H9 (cell line): ENCODE measurements at regions not wholly inside any gene's neighbourhood (a gene's known extent, or its start where the extent isn't known, plus 50 kb on each side); places are given as distances from the start of the nearest gene placed in this dataset.

ENCODE experiments used
- DNase-seq: peaks from one replicate; pipeline ENCODE4 v3.0.0-alpha.2; 2017
- H2AFZ ChIP-seq: one replicate; pipeline ENCODE4 v1.6.1; 2013; ENCODE audit warnings: mild to moderate bottlenecking, low read length, control low read depth, moderate library complexity
- H2AK5ac ChIP-seq: 2 replicates; pipeline ENCODE4 v1.6.1; 2013; ENCODE audit warnings: low read length, control low read depth, mixed read lengths; ENCODE audit not compliant: insufficient read length
- H2BK120ac ChIP-seq: one replicate; pipeline ENCODE4 v1.6.1; 2013; ENCODE audit warnings: low read depth, mild to moderate bottlenecking, low read length, control low read depth, inconsistent platforms; ENCODE audit not compliant: poor library complexity, severe bottlenecking
- H2BK12ac ChIP-seq: 2 replicates; pipeline ENCODE4 v1.6.1; 2013; ENCODE audit warnings: low read length, control low read depth, mixed read lengths, low read depth; ENCODE audit not compliant: insufficient read length
- H2BK15ac ChIP-seq: 2 replicates; pipeline ENCODE4 v1.6.1; 2013; ENCODE audit warnings: low read depth, low read length, control low read depth
- H2BK20ac ChIP-seq: one replicate; pipeline ENCODE4 v1.6.1; 2013; ENCODE audit warnings: low read depth, mild to moderate bottlenecking, low read length, control low read depth, inconsistent platforms; ENCODE audit not compliant: poor library complexity, severe bottlenecking
- H2BK5ac ChIP-seq: 2 replicates; pipeline ENCODE4 v1.6.1; 2013; ENCODE audit warnings: low read length, control low read depth, mixed read lengths; ENCODE audit not compliant: insufficient read length
- H3K14ac ChIP-seq: 2 replicates; pipeline ENCODE4 v1.6.1; 2013; ENCODE audit warnings: low read length, control low read depth; ENCODE audit not compliant: insufficient read depth
- H3K18ac ChIP-seq: 2 replicates; pipeline ENCODE4 v1.6.1; 2013; ENCODE audit warnings: low read depth, mild to moderate bottlenecking, mixed read lengths, low read length, control low read depth; ENCODE audit not compliant: insufficient read length
- H3K23ac ChIP-seq: 2 replicates; pipeline ENCODE4 v1.6.1; 2013; ENCODE audit warnings: low read length, control low read depth, mixed read lengths, low read depth; ENCODE audit not compliant: insufficient read length
- H3K23me2 ChIP-seq: 2 replicates; pipeline ENCODE4 v1.6.1; 2013; ENCODE audit warnings: low read depth, mild to moderate bottlenecking, mixed read lengths, low read length, control low read depth; ENCODE audit not compliant: insufficient read length, poor library complexity, severe bottlenecking
- H3K27ac ChIP-seq: 2 replicates; pipeline ENCODE4 v1.5.1; 2013; ENCODE audit warnings: low read length, control low read depth, mixed read lengths, low read depth; ENCODE audit not compliant: insufficient read length
- H3K27me3 ChIP-seq: 2 replicates; pipeline ENCODE4 v1.6.1; 2013; ENCODE audit warnings: low read length, control low read depth, inconsistent platforms; ENCODE audit not compliant: insufficient read depth
- H3K4ac ChIP-seq: 2 replicates; pipeline ENCODE4 v1.6.1; 2013; ENCODE audit warnings: low read depth, mild to moderate bottlenecking, control low read depth, inconsistent platforms, low read length, moderate library complexity
- H3K4me1 ChIP-seq: 2 replicates; pipeline ENCODE4 v1.6.1; 2013; ENCODE audit warnings: low read length, control low read depth, inconsistent platforms; ENCODE audit not compliant: insufficient read depth
- H3K4me2 ChIP-seq: 2 replicates; pipeline ENCODE4 v1.6.1; 2013; ENCODE audit warnings: low read length, control low read depth, mixed read lengths; ENCODE audit not compliant: insufficient read length, insufficient read depth
- H3K56ac ChIP-seq: 2 replicates; pipeline ENCODE4 v1.6.1; 2013; ENCODE audit warnings: low read depth, mild to moderate bottlenecking, mixed read lengths, low read length, control low read depth; ENCODE audit not compliant: insufficient read length
- H3K79me1 ChIP-seq: 2 replicates; pipeline ENCODE4 v1.6.1; 2013; ENCODE audit warnings: low read depth, mild to moderate bottlenecking, moderate library complexity, low read length, control low read depth, inconsistent platforms; ENCODE audit not compliant: insufficient read depth, poor library complexity, severe bottlenecking
- H3K79me2 ChIP-seq: 2 replicates; pipeline ENCODE4 v1.6.1; 2013; ENCODE audit warnings: low read length, control low read depth, inconsistent platforms; ENCODE audit not compliant: insufficient read depth
- H3K9ac ChIP-seq: 2 replicates; pipeline ENCODE4 v1.6.1; 2013; ENCODE audit warnings: low read length, control low read depth, mixed read lengths; ENCODE audit not compliant: insufficient read length; ENCODE audit errors: extremely low read depth
- H3K9me3 ChIP-seq: one replicate; pipeline ENCODE4 v1.6.1; 2013; ENCODE audit warnings: low read depth, low read length, inconsistent platforms; ENCODE audit not compliant: control insufficient read depth
- H3T11ph ChIP-seq: one replicate; pipeline ENCODE4 v1.6.1; 2013; ENCODE audit warnings: mild to moderate bottlenecking, low read length, control low read depth, inconsistent platforms
- H4K20me1 ChIP-seq: one replicate; pipeline ENCODE4 v1.6.1; 2013; ENCODE audit not compliant: control insufficient read depth, insufficient read length, insufficient read depth
- H4K5ac ChIP-seq: 2 replicates; pipeline ENCODE4 v1.6.1; 2013; ENCODE audit warnings: low read depth, mild to moderate bottlenecking, mixed read lengths, low read length, control low read depth; ENCODE audit not compliant: insufficient read length
- H4K8ac ChIP-seq: replicated peaks from 2 replicates; pipeline ENCODE4 v1.6.1; 2013; ENCODE audit warnings: low read length, control low read depth, mixed read lengths, low read depth; ENCODE audit not compliant: insufficient read length
- H4K91ac ChIP-seq: 2 replicates; pipeline ENCODE4 v1.6.1; 2013; ENCODE audit warnings: low read depth, mild to moderate bottlenecking, moderate library complexity, mixed read lengths, low read length, control low read depth; ENCODE audit not compliant: insufficient read length
- H3K27ac Mint-ChIP-seq, 3 experiments: 2 replicates in 2 of 3; 3 replicates in 1 of 3; pipeline ENCODE4 v1.8.0; 2020 to 2021; ENCODE audit warnings: mixed read lengths in 3 of 3, mild to moderate bottlenecking in 1 of 3, moderate library complexity in 1 of 3
- H3K27me3 Mint-ChIP-seq: 2 replicates; pipeline ENCODE4 v1.8.0; 2021; ENCODE audit warnings: low read depth, mild to moderate bottlenecking, moderate library complexity, mixed read lengths
- H3K36me3 Mint-ChIP-seq, 3 experiments: 2 replicates in 2 of 3; 3 replicates in 1 of 3; pipeline ENCODE4 v1.8.0; 2020 to 2021; ENCODE audit warnings: low read depth in 3 of 3, mixed read lengths in 3 of 3; ENCODE audit not compliant: insufficient read depth in 1 of 3
- H3K4me1 Mint-ChIP-seq, 2 experiments: 2 replicates each; pipeline ENCODE4 v1.8.0; 2020; ENCODE audit warnings: mixed read lengths in 2 of 2
- H3K4me3 Mint-ChIP-seq, 2 experiments: 2 replicates in 1 of 2; 3 replicates in 1 of 2; pipeline ENCODE4 v1.8.0; 2020 to 2021; ENCODE audit warnings: mild to moderate bottlenecking in 2 of 2, mixed read lengths in 2 of 2, moderate library complexity in 1 of 2
- H3K9me3 Mint-ChIP-seq, 2 experiments: 2 replicates in 1 of 2; 3 replicates in 1 of 2; pipeline ENCODE4 v1.8.0; 2020; ENCODE audit warnings: mild to moderate bottlenecking in 2 of 2, mixed read lengths in 2 of 2, moderate library complexity in 1 of 2
- CTCF ChIP-seq: fragments of 200-600 bp; sonication (generic); conservative IDR thresholded peaks from 3 replicates; pipeline ENCODE4 v1.8.0; 2021; ENCODE audit warnings: antibody characterized with exemption, mild to moderate bottlenecking
- WGBS: extraction: QIAGEN DNeasy Blood & Tissue Kit; methylation state at CpG from one replicate; pipeline ENCODE4 v1.1.7; 2013; ENCODE audit warnings: missing lambda C conversion rate, low lambda C conversion rate, mixed read lengths; ENCODE audit not compliant: insufficient read length; ENCODE audit errors: extremely low coverage; 5-methylcytosine and 5-hydroxymethylcytosine counted together

- Histone ChIP-seq H3K23me2 (no peaks in the 10 kb centered on the region), H2BK5ac (no peak overlapping the region), H3K27ac (no peak overlapping the region), H2BK20ac (no peak overlapping the region), H3K9ac (no peak overlapping the region), H4K20me1 (no peaks in the 10 kb centered on the region), H3K23ac (no peak overlapping the region), H3K14ac (no peak overlapping the region), H2BK12ac (no peak overlapping the region), H3K56ac (no peak overlapping the region), H4K91ac (no peak overlapping the region), H3T11ph (no peak overlapping the region), H2BK15ac (no peak overlapping the region), H3K4ac (no peak overlapping the region), H3K9me3 (no peaks in the 10 kb centered on the region), H3K18ac (no peak overlapping the region), H3K79me1 (no peaks in the 10 kb centered on the region), H2AFZ (no peak overlapping the region), H2AK5ac (no peak overlapping the region), H3K4me1 (no peaks in the 10 kb centered on the region; the same call in 1 of the 2 replicates), H4K8ac (no peak overlapping the region), H3K4me2 (no peak overlapping the region), H2BK120ac (no peak overlapping the region), H3K79me2 (no peaks in the 10 kb centered on the region), H3K27me3 (no peaks in the 10 kb centered on the region), H4K5ac (no peak overlapping the region)
- no peak overlapping the region for H3K27ac Mint-ChIP-seq
- peaks cover 6% of the 10 kb centered on the region for H3K27me3 Mint-ChIP-seq
- no peaks in the 10 kb centered on the region for H3K36me3 Mint-ChIP-seq
- no CpG with 5 or more reads among the region's 10 CpGs for WGBS
- peaks cover 23 to 37% of the 10 kb centered on the region in 2 experiments for H3K4me1 Mint-ChIP-seq
- TF ChIP-seq CTCF, result no peak
- H3K9me3 Mint-ChIP-seq, result no peaks in the 10 kb centered on the region
- no peak for DNase-seq
- H3K4me3 Mint-ChIP-seq, result no peak overlapping the region
These were observed 205.3 kb upstream of the LINGO1 start for GRCh38 chr15:77838061-77838460.
